T-helper 2 cell treated with Interferon-gamma antibody and Interleukin-4, amounts not matched to agents 5 μg/mL and 100 μg/mL, for 36 hours (primary cell): ENCODE measurements at regions not wholly inside any gene's neighbourhood (a gene's known extent, or its start where the extent isn't known, plus 50 kb on each side); places are given as distances from the start of the nearest gene placed in this dataset.

Experiments
- DNase-seq: peaks from one replicate; pipeline ENCODE4 v3.0.0; 2021; ENCODE audit warnings: low spot score
- H3K27ac Mint-ChIP-seq: one replicate; pipeline ENCODE4 v1.8.0; 2021; ENCODE audit warnings: mild to moderate bottlenecking, mixed read lengths
- H3K27me3 Mint-ChIP-seq: one replicate; pipeline ENCODE4 v1.8.0; 2021; ENCODE audit warnings: low read depth, mixed read lengths
- H3K36me3 Mint-ChIP-seq: one replicate; pipeline ENCODE4 v1.8.0; 2021; ENCODE audit warnings: low read depth, mixed read lengths
- H3K4me1 Mint-ChIP-seq: one replicate; pipeline ENCODE4 v1.8.0; 2021; ENCODE audit warnings: low read depth, mixed read lengths
- H3K4me3 Mint-ChIP-seq: one replicate; pipeline ENCODE4 v1.8.0; 2022; ENCODE audit warnings: mild to moderate bottlenecking, moderate library complexity, mixed read lengths
- H3K9me3 Mint-ChIP-seq: one replicate; pipeline ENCODE4 v1.8.0; 2021; ENCODE audit warnings: mixed read lengths

DNA sequence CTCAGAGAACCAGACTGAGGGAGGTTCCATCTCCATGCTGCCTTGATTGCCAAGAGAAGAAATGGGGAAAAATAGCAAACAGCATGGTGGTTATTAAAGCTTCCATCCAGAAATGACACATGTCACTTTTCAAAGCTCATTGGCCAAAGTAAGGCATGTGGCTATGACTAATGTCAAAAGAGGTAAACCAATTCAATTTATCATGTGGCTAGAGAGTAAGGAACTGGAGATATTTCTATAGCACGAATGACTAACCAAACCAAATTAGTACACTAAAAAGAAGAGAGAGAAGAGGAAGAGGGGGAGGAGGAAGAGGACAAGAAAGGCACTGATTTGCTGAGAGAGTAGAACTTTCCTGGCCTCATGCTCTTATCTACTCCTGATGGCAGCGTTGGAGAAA lies 115.2 kb upstream of the SLC6A11 start:
- Mint-ChIP-seq H3K27ac (no peak overlapping the region), H3K27me3 (peaks cover 32% of the 10 kb centered on the region), H3K9me3 (no peaks in the 10 kb centered on the region), H3K36me3 (no peaks in the 10 kb centered on the region), H3K4me3 (no peak overlapping the region), H3K4me1 (no peaks in the 10 kb centered on the region)
- DNase-seq = no peak

DNA sequence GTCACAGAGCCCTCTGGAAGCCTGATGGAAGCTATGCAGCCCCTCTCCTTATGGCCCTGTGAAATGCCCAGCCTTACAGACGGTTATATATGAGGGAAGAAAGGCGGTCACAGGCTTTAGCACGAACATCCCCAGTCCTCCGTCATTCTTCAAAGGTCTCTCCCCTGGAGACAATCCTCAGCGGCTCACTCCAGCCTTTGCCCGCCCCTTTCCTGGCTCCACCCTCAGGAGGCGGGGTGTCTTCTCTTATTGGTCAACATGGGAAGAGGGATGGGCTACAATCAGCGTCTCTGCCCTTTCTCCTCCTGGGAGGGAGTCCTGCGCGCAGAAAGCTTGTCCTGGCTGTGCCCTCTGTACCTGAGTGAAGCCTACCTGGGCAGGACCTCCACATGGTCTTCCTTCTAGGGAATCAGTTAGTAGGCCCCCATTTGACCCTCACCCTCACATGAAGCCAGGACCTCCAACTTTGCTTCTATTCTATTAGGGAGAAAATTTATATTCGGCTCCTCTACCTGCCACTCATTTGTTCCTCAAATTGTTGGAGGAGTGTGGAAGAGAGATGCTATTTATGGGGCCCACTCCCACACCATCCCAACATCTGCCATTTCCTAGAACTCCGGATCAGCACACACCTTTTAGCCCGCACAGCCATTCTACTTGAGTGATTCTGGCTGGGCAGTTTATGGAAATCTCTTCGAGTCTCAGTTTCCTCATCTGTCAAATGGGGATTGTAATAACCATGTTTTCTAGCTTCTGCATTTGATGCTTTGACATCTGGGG lies 112.9 kb upstream of the SLC6A11 start:
- Mint-ChIP-seq H3K4me3 (no peak overlapping the region), H3K27ac (no peak overlapping the region), H3K27me3 (peaks cover 47% of the 10 kb centered on the region), H3K4me1 (no peaks in the 10 kb centered on the region), H3K9me3 (no peaks in the 10 kb centered on the region), H3K36me3 (no peaks in the 10 kb centered on the region)
- no peak for DNase-seq

DNA sequence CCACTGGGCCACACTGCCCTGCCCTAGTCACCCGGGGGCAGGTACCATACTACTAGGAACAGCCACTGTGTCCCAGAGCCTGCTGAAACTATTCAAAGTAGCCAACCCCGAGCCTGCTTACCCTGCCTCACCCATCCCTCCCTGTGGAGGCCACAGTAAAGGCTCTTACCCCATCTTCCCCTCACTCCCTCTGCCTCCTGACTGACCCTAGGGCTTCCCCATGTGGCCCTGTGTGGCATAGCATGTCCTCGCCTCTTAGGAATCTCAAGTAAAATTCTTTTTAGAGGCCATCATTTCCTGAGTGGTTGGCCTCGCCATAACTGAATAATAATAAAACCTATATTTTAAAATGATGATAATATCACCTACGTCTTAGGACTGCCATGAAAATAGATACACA lies 112.2 kb upstream of the SLC6A11 start:
- Mint-ChIP-seq H3K27me3 (peaks cover 54% of the 10 kb centered on the region), H3K36me3 (no peaks in the 10 kb centered on the region)

DNA sequence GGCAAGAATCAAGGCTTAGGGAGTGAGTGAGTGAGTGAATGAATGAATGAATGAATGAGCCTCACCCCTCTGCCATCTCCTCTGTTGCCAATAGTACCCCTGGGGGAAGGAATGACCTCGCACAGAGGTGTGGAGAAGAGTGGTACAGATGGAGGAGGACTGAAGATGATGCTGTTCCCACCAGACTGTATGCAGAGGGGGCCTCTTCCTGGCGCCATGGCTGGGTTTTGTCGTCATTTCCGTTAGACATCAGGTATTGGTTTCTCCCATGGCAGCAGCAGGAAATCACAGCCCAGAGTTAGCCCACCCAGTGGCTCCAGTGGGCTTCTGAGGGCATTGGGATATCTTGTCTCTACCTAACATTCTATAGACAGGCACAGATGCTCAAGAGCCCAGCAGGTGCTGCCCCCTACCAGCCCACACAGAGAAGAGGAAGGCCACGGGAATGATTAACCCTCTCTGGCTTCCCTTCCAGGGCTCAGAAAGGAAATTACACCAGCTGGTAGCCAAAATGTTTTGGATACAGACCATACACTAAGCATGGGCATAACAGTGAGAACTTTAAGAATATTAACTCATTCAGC lies 109.8 kb upstream of the SLC6A11 start:
- no peaks in the 10 kb centered on the region for H3K4me1 Mint-ChIP-seq
- no peak overlapping the region for H3K4me3 Mint-ChIP-seq
- H3K27me3 Mint-ChIP-seq = peaks cover 64% of the 10 kb centered on the region
- H3K9me3 Mint-ChIP-seq = no peaks in the 10 kb centered on the region
- no peaks in the 10 kb centered on the region for H3K36me3 Mint-ChIP-seq
- H3K27ac Mint-ChIP-seq = no peak overlapping the region
- no peak for DNase-seq

More for the DNA sequence above, 112.2 kb upstream of the SLC6A11 start:
- Mint-ChIP-seq H3K4me1 (no peaks in the 10 kb centered on the region), H3K9me3 (no peaks in the 10 kb centered on the region), H3K4me3 (no peak overlapping the region), H3K27ac (no peak overlapping the region)
- DNase-seq = no peak

DNA sequence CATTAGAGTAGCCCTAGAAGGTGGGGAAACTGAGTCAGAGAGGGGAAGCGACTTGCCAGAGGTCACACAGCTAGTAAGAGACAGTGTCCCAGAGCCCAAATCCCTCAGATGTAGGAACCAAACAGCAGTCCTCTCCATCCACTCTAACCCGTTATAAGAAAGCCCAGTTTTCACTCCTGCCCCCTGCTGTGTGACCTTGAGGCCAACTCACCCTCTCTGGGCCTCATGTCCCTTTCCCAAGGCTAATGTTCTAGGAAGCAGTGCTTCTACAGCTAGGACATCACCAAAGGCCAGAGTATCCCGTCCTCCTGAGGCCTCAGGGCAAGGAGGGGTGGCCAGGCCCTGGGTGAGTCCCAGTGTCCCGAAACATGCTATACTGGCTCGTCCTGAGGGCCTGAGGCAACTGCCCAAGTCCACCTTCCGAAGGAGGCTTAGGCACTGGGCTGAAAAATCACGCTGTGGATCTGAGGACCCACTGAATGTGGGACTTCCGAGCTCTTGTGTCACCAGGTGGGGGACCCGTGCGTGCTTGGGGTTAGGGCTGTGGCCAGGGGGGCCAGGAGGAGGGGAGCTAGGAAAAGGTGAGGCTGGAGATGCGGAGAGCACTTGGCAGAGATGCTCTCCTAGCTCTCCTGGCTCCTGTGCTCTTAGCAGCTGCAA lies 109.2 kb upstream of the SLC6A11 start:
- Mint-ChIP-seq H3K27ac (no peak overlapping the region), H3K27me3 (peaks cover 64% of the 10 kb centered on the region), H3K9me3 (no peaks in the 10 kb centered on the region), H3K4me3 (no peak overlapping the region), H3K4me1 (no peaks in the 10 kb centered on the region), H3K36me3 (no peaks in the 10 kb centered on the region)
- DNase-seq = no peak

DNA sequence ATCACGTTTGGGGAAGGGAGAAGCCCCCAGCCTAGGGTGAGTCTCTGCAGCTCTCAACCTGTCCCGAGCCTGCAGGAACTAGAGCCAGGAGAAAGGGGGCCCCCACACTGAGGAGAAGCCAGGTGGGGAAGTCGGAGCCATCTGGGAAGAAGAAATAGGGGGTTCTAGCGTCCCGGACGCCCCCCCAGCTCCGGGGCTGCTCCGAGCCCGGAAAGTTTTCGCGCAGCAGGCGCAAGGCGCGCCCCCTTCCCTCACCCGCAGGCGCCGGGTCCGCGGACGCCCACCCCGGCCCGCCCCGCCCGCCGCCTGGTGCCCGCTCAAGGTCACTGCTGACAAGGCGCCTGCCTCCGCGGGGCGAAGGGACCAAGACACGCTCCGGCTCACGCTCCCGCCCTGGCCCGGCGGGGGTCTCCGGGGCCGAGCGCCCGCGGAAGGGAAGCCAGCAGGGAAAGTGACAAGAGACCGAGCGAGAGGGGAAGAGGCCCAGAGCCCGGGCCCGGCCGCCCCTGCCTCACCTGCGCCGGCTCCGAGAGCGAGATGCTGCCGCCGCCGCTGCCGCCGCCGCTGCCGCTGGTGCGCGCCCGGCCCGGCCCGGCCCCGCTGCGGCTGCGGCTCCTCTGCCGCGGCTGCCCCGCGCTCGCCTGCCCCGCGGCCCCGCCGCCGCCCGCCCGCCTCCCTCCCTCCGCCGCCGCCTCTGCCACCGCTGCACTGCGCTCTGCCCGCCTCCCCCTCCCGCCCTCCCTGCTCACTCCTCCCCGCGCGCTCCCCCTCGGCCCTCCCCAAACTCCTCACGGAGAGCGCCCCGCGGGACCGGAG lies 108.4 kb upstream of the SLC6A11 start:
- Mint-ChIP-seq H3K27ac (no peak overlapping the region), H3K36me3 (no peaks in the 10 kb centered on the region), H3K4me3 (no peak overlapping the region), H3K27me3 (peaks cover 68% of the 10 kb centered on the region), H3K4me1 (no peaks in the 10 kb centered on the region), H3K9me3 (no peaks in the 10 kb centered on the region)
- no peak for DNase-seq

DNA sequence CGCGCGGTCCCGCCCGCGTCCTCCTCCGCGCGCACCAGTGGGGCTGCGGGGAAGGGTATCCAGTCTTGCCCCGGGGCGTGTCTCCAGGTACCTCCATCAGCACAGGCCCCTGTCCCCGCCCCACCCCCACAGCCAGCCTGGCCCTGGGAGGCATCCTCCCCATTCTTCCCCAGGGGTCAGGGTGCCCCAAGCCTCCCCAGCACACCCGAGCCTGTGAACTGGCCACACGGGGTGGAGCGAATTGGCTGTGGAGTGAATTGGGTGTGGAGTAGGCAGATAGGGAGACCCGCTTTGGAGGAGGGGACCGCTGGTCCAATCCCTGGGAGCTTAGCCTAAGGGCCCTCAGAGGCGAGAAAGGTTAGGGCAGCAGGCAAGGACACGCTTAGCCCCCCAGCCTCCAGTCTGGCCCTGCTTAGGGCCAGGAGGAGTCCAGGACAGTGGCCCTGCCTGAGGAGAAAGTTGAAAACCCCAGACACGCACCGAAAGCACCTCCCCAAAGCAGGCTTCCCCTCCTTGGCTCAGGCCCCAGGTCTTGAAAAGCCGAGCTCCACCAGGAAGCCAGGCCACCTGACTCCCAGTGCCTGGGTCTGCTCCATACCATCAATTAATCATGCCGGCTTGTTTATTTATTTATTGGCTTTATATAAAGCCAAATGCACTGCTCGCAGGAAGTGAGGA lies 107.7 kb upstream of the SLC6A11 start:
- Mint-ChIP-seq H3K27ac (no peak overlapping the region), H3K4me3 (no peak overlapping the region), H3K4me1 (no peaks in the 10 kb centered on the region), H3K36me3 (no peaks in the 10 kb centered on the region), H3K27me3 (peaks cover 64% of the 10 kb centered on the region), H3K9me3 (no peaks in the 10 kb centered on the region)
- no peak for DNase-seq

DNA sequence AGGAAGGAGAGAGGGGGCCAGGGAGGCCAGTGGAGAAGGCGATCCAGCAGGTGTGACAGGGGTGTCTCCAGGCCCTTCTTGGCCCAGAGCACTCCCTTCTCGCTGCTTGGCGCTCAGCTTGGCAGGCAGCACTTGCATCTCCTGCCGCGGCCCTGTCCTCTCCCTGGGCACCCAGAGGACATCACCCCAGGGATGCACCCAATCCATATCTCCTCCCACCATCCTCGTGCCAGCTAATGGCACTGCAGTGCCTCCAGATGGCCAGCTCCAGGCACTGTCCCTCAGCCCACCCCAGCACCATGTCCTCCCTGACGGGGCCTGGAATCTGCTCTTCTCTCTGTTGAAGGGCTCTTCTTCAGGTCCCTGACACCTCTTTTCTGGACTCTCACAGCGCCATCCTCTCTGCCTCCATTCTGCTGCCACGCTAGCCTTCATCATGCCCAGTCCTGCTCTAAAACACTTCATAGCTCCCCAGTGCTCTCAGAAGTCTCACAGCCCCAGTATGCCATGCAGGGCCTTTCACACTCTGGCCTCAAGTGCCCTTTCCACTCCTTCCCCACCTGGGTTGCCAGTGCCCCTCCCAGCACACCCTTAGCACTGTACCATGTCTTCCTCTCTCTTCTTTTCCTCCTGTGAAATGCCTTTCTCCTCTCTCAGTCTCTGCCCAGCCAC lies 106.8 kb upstream of the SLC6A11 start:
- Mint-ChIP-seq H3K27me3 (peaks cover 55% of the 10 kb centered on the region), H3K27ac (no peak overlapping the region), H3K36me3 (no peaks in the 10 kb centered on the region), H3K9me3 (no peaks in the 10 kb centered on the region), H3K4me3 (no peak overlapping the region), H3K4me1 (no peaks in the 10 kb centered on the region)
- no peak for DNase-seq

DNA sequence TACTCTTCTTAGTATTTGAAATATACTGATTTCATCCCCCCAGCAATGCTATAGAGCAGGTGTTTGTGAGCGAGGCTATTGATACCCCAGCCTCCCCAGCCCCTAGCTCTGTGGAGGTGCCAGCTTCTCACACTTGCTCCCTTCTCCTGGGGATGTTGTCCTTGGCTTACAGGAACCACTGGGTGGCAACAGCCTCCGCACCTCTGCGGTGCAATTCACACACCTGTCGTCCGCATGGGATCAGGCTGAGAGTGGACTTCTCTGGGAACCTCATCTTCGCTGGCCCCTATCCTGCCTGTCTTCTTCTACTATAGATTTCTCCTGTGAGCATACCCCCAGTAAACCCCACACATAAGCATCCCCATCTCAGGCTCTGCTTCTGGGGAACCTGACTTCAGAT lies 103.9 kb upstream of the SLC6A11 start:
- Mint-ChIP-seq H3K27ac (no peak overlapping the region), H3K4me3 (no peak overlapping the region), H3K27me3 (peaks cover 30% of the 10 kb centered on the region)

DNA sequence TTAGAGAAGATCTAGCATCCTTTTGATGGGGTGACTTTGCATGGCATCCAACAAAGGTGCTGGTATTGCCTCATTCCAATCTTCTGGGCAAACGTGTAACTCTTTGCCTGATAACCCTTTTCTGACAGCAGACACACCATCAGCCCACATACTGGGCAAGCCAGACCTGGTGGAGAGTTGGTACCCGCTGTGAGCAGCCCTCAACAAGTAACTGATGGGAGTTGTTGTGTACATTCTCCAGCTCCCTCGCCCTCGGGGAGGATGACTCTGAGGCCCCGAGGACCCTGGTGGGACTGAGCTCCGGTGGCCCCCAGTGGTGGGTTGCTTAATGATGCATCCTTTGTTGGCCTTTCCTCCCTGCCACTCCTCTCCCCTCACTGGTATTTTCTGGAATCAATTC lies 102.4 kb upstream of the SLC6A11 start:
- no peak overlapping the region for H3K27ac Mint-ChIP-seq
- H3K4me3 Mint-ChIP-seq = no peak overlapping the region
- no peak for DNase-seq
- peaks cover 23% of the 10 kb centered on the region for H3K27me3 Mint-ChIP-seq
- no peaks in the 10 kb centered on the region for H3K4me1 Mint-ChIP-seq
- H3K36me3 Mint-ChIP-seq = no peaks in the 10 kb centered on the region
- no peaks in the 10 kb centered on the region for H3K9me3 Mint-ChIP-seq

More for the DNA sequence above, 103.9 kb upstream of the SLC6A11 start:
- H3K9me3 Mint-ChIP-seq = no peaks in the 10 kb centered on the region
- H3K36me3 Mint-ChIP-seq = no peaks in the 10 kb centered on the region
- H3K4me1 Mint-ChIP-seq = no peaks in the 10 kb centered on the region
- DNase-seq = no peak

DNA sequence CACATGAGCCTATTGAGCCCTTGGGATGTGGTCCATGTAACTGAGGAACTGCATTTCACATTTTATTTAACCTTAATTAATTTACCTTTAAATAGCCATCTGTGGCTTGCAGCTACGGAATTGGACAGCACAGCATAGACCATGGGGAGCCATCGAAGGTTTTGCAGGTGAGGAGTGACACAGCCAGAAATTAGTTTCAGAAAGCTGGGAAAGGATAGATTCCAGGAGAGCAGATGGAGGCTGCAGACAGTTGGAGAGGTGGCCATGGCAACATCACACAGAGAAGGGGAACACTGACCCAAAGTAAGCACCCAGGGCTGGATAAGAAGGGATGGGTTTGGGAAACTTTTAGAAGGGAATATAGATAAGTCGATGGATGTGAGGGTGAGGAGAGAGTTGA lies 100.1 kb upstream of the SLC6A11 start:
- no peaks in the 10 kb centered on the region for H3K4me1 Mint-ChIP-seq
- H3K27me3 Mint-ChIP-seq = peaks cover 6% of the 10 kb centered on the region
- H3K4me3 Mint-ChIP-seq = no peak overlapping the region
- DNase-seq = no peak
- H3K9me3 Mint-ChIP-seq = no peaks in the 10 kb centered on the region
- no peak overlapping the region for H3K27ac Mint-ChIP-seq
- no peaks in the 10 kb centered on the region for H3K36me3 Mint-ChIP-seq

DNA sequence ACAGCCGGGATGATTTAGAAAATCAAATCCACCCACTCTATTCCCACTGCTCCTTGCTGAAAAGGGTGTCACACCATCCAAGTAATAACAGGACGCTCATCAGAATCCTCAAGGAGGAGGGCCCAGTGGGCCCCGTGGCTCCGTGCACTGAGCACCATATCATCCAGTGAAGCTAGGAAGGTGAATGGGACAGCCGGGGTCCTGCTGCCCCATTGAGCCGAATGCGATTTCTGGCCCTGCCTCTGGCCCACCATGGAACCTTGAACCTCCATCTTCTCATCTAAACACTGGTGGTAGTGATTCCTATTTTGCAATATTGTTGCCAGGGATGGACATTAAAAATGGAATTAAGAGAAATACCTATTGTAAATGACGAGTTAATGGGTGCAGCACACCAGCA lies 99.1 kb upstream of the SLC6A11 start:
- H3K36me3 Mint-ChIP-seq = no peaks in the 10 kb centered on the region
- no peak for DNase-seq
- H3K9me3 Mint-ChIP-seq = no peaks in the 10 kb centered on the region
- no peak overlapping the region for H3K27ac Mint-ChIP-seq
- H3K4me3 Mint-ChIP-seq = no peak overlapping the region
- no peaks in the 10 kb centered on the region for H3K4me1 Mint-ChIP-seq
- H3K27me3 Mint-ChIP-seq = peaks cover 5% of the 10 kb centered on the region

DNA sequence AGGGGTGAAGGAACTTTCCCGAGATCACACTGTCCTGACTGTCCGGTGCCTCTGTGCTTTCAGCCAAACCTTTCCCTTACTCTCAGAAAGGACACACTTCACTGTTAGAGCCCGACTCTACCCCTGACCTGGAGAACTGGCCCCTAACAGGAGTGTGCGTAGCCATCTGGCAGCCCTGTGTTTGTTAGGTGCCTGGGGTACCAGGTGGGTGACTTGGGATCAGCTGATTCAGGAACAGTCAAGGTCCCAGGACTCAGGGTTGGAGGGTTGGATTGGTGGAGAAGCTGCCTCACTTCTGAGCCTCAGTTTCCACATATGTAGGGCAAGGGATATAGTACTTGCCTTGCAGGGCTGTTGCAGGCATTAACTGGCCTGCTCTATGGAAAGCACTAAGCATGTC lies 98.3 kb upstream of the SLC6A11 start:
- Mint-ChIP-seq H3K4me3 (no peak overlapping the region), H3K9me3 (no peaks in the 10 kb centered on the region), H3K4me1 (no peaks in the 10 kb centered on the region), H3K27ac (no peak overlapping the region), H3K36me3 (no peaks in the 10 kb centered on the region), H3K27me3 (peaks cover 2% of the 10 kb centered on the region)
- DNase-seq = no peak
